ENCODE measurements at regions not wholly inside any gene's neighbourhood (a gene's known extent, or its start where the extent isn't known, plus 50 kb on each side); places are given as distances from the start of the nearest gene placed in this dataset.

- no peak for DNase-seq (ENCODE audit: low read depth in 2 of 2)
- TF ChIP-seq CTCF (IDR thresholded peaks at IDR 0.05; ENCODE audit: low read depth, low read length): no peak
- H3K4me3 ChIP-seq (replicated peaks in 1 of 2; ENCODE audit: low read depth in 2 of 2, low read length in 2 of 2): no peak overlapping the region
Observed at GRCh38 chr2:88296247-88296646, 126.1 kb downstream of the THNSL2 start.

- DNase-seq (ENCODE audit: low read depth in 2 of 2): no peak
- no peak overlapping the region for H3K4me3 ChIP-seq (replicated peaks in 1 of 2; ENCODE audit: low read depth in 2 of 2, low read length in 2 of 2)
- no peak for TF ChIP-seq CTCF (IDR thresholded peaks at IDR 0.05; ENCODE audit: low read depth, low read length)
Observed at GRCh38 chr2:88283886-88284592, 113.9 kb downstream of the THNSL2 start.

GRCh38 chr2:88281302-88282217, 111.4 kb downstream of the THNSL2 start:
- TF ChIP-seq CTCF (IDR thresholded peaks at IDR 0.05; ENCODE audit: low read depth, low read length): no peak
- DNase-seq (ENCODE audit: low read depth in 2 of 2): no peak
- no peak overlapping the region for H3K4me3 ChIP-seq (replicated peaks in 1 of 2; ENCODE audit: low read depth in 2 of 2, low read length in 2 of 2)

GRCh38 chr2:88269836-88270235, 99.7 kb downstream of the THNSL2 start:
- TF ChIP-seq CTCF (IDR thresholded peaks at IDR 0.05; ENCODE audit: low read depth, low read length): no peak
- DNase-seq (ENCODE audit: low read depth in 2 of 2): no peak
- H3K4me3 ChIP-seq (replicated peaks in 1 of 2; ENCODE audit: low read depth in 2 of 2, low read length in 2 of 2): no peak overlapping the region

GRCh38 chr2:88265352-88266303, 95.5 kb downstream of the THNSL2 start:
- H3K4me3 ChIP-seq (replicated peaks in 1 of 2; ENCODE audit: low read depth in 2 of 2, low read length in 2 of 2): no peak overlapping the region
- TF ChIP-seq CTCF (IDR thresholded peaks at IDR 0.05; ENCODE audit: low read depth, low read length): no peak
- DNase-seq (ENCODE audit: low read depth in 2 of 2): peak; percentile 10 to 18

GRCh38 chr2:88263861-88264260, 93.7 kb downstream of the THNSL2 start:
- DNase-seq (ENCODE audit: low read depth in 2 of 2): no peak
- H3K4me3 ChIP-seq (replicated peaks in 1 of 2; ENCODE audit: low read depth in 2 of 2, low read length in 2 of 2): no peak overlapping the region
- TF ChIP-seq CTCF (IDR thresholded peaks at IDR 0.05; ENCODE audit: low read depth, low read length): no peak

Data from cardiac fibroblast (primary cell).